HCT116 (cell line): ENCODE measurements at regions not wholly inside any gene's neighbourhood (a gene's known extent, or its start where the extent isn't known, plus 50 kb on each side); places are given as distances from the start of the nearest gene placed in this dataset.

Experiments used
- ATAC-seq: fragments of 200-7000 bp; cut with Tn5 transposase; 2 replicates; pipeline ENCODE4 v1.9.1; 2020; ENCODE audit warnings: mild to moderate bottlenecking, moderate library complexity
- BruUV-seq: library from RNA; stranded (reverse); fragments of 400-500 nt; replicated peaks from 2 replicates; lab custom pipeline; 2021; lab: Mats Ljungman, UMichigan
- CTCF ChIA-PET: fragments of 300-600 bp; sonication (Branson Sonifier 250); formaldehyde crosslinking; loops from one replicate; lab custom pipeline; 2021; ENCODE audit warnings: antibody characterized with exemption; lab: Charles Lee
- POLR2A ChIA-PET: fragments of 300-600, 350-600 bp; sonication (Branson Sonifier 250); formaldehyde crosslinking; loops from one replicate; lab custom pipeline; 2021; ENCODE audit warnings: antibody characterized with exemption; lab: Charles Lee
- RAD21 ChIA-PET, 2 experiments: fragments of 300-600 bp; sonication (Branson Sonifier 250); formaldehyde crosslinking; loops; one replicate each; lab custom pipeline; 2023; ENCODE audit warnings: low total read pairs in 2 of 2; ENCODE audit not compliant: uncharacterized antibody in 2 of 2, unreplicated experiment in 2 of 2, low non-redundant PET in 1 of 2; lab: Charles Lee
- DNase-seq: peaks from one replicate; pipeline ENCODE4 v3.0.0-alpha.2; 2010; ENCODE audit warnings: low read depth, low spot score
- H2AFZ ChIP-seq: fragments of 200-600 bp; shearing (Covaris generic), sonication (generic); 2 replicates; pipeline ENCODE4 v1.6.1; 2017; ENCODE audit warnings: low read depth, mixed run types, mixed read lengths, antibody characterized with exemption, low read length; ENCODE audit not compliant: poor library complexity, severe bottlenecking
- H3K27ac ChIP-seq: 2 replicates; pipeline ENCODE4 v1.5.1; 2012; ENCODE audit warnings: low read depth, low read length
- H3K27me3 ChIP-seq: fragments of 200-600 bp; sonication (generic); 2 replicates; pipeline ENCODE4 v1.6.1; 2016; ENCODE audit warnings: mixed run types, low read length, mixed read lengths; ENCODE audit not compliant: insufficient read depth
- H3K36me3 ChIP-seq, 2 experiments: fragments of 200-500 bp in 1 of 2; fragments of 200-600 bp in 1 of 2; sonication (Bioruptor generic) in 1 of 2; sonication (generic) in 1 of 2; 2 replicates each; pipeline versions ENCODE4 v1.5.1 to v1.6.1; 2014 to 2016; ENCODE audit warnings: low read length in 2 of 2, inconsistent platforms in 1 of 2, mixed read lengths in 1 of 2, mixed run types in 1 of 2; ENCODE audit not compliant: insufficient read depth in 2 of 2, control insufficient read depth in 1 of 2
- H3K4me1 ChIP-seq, 2 experiments: fragments of 200-600 bp in 1 of 2; sonication (generic) in 1 of 2; 2 replicates each; pipeline versions ENCODE4 v1.5.1 to v1.6.1; 2012 to 2017; ENCODE audit warnings: low read length in 2 of 2, inconsistent platforms in 1 of 2, mild to moderate bottlenecking in 1 of 2, mixed read lengths in 1 of 2, mixed run types in 1 of 2, moderate library complexity in 1 of 2; ENCODE audit not compliant: insufficient read depth in 2 of 2, control insufficient read depth in 1 of 2
- H3K4me2 ChIP-seq: fragments of 200-600 bp; sonication (generic); 2 replicates; pipeline ENCODE4 v1.6.1; 2017; ENCODE audit warnings: mixed run types, low read length, mixed read lengths
- H3K4me3 ChIP-seq, 2 experiments: fragments of 200-600 bp in 1 of 2; sonication (generic) in 1 of 2; replicated peaks in 1 of 2; 2 replicates each; pipeline ENCODE4 v1.5.1; 2011 to 2016; ENCODE audit warnings: low read length in 2 of 2, control low read depth in 1 of 2, low read depth in 1 of 2, mild to moderate bottlenecking in 1 of 2, mixed read lengths in 1 of 2, mixed run types in 1 of 2
- H3K79me2 ChIP-seq: fragments of 200-600 bp; sonication (generic); 2 replicates; pipeline ENCODE4 v1.6.1; 2017; ENCODE audit warnings: mild to moderate bottlenecking, mixed run types, low read length, moderate library complexity, mixed read lengths; ENCODE audit not compliant: insufficient read depth
- H3K9ac ChIP-seq: fragments of 200-600 bp; sonication (generic); 2 replicates; pipeline ENCODE4 v1.6.1; 2016; ENCODE audit warnings: low read length, mixed read lengths
- H3K9me2 ChIP-seq: fragments of 200-600 bp; sonication (generic), shearing (Covaris generic); 2 replicates; pipeline ENCODE4 v1.6.1; 2017; ENCODE audit warnings: mixed run types, mild to moderate bottlenecking, moderate library complexity; ENCODE audit not compliant: insufficient read depth
- H3K9me3 ChIP-seq, 2 experiments: fragments of 200-500 bp in 1 of 2; fragments of 200-600 bp in 1 of 2; sonication (Bioruptor generic) in 1 of 2; sonication (generic) in 1 of 2; 2 replicates each; pipeline ENCODE4 v1.6.1; 2014 to 2017; ENCODE audit warnings: low read length in 2 of 2, mixed read lengths in 2 of 2, inconsistent platforms in 1 of 2, low read depth in 1 of 2, mild to moderate bottlenecking in 1 of 2, mixed run types in 1 of 2, moderate library complexity in 1 of 2; ENCODE audit not compliant: control insufficient read depth in 1 of 2, insufficient read depth in 1 of 2
- H4K20me1 ChIP-seq: fragments of 200-600 bp; sonication (generic), shearing (Covaris generic); 2 replicates; pipeline ENCODE4 v1.6.1; 2017; ENCODE audit warnings: mixed run types, mild to moderate bottlenecking, moderate library complexity; ENCODE audit not compliant: insufficient read depth
- RAD21 ChIP-seq: IDR thresholded peaks from 2 replicates; pipeline ENCODE4 v1.6.1; 2012; ENCODE audit warnings: low read depth, mild to moderate bottlenecking
- YY1 ChIP-seq: IDR thresholded peaks from 2 replicates; pipeline ENCODE4 v1.6.1; 2011; ENCODE audit warnings: low read length, low read depth, moderate library complexity, mild to moderate bottlenecking; ENCODE audit not compliant: insufficient replicate concordance; ENCODE audit errors: extremely low read depth
- ZFX ChIP-seq: fragments of 450-650 bp; IDR thresholded peaks from 2 replicates; pipeline ENCODE4 v1.6.1; 2017
- intact Hi-C: fragments of 100-400 bp; cut with micrococcal nuclease; formaldehyde crosslinking; loops from 2 replicates; pipeline ENCODE4 v1.10.0; 2022
- TF ChIP-seq, protein P1 (sequence below), 3 experiments: fragments of 200-600 bp in 1 of 3; sonication (generic) in 1 of 3; IDR thresholded peaks in 2 of 3; conservative IDR thresholded peaks in 1 of 3; 2 replicates each; pipeline ENCODE4 v1.5.1; 2012 to 2017; ENCODE audit warnings: low read depth in 2 of 3, low read length in 2 of 3, antibody characterized with exemption in 1 of 3, borderline replicate concordance in 1 of 3, control low read depth in 1 of 3, mild to moderate bottlenecking in 1 of 3, mixed read lengths in 1 of 3, mixed run types in 1 of 3, moderate library complexity in 1 of 3; ENCODE audit not compliant: insufficient read depth in 1 of 3
- TF ChIP-seq, protein P2 (sequence below): IDR thresholded peaks from 2 replicates; pipeline ENCODE4 v1.6.1; 2012

- Histone ChIP-seq H2AFZ (no peak overlapping the region), H3K79me2 (no peaks in the 10 kb centered on the region), H3K9me3 (no peaks in the 10 kb centered on the region), H3K27ac (no peak overlapping the region), H3K4me2 (no peak overlapping the region), H3K9me2 (no peaks in the 10 kb centered on the region), H4K20me1 (no peaks in the 10 kb centered on the region), H3K4me1 (peaks cover 8 to 9% of the 10 kb centered on the region in 2 experiments), H3K27me3 (peaks cover 7% of the 10 kb centered on the region; the same call in 1 of the 2 replicates), H3K9ac (no peak overlapping the region), H3K36me3 (no peaks in the 10 kb centered on the region), H3K4me3 (no peak overlapping the region)
- TF ChIP-seq ZFX: no peak
- TF ChIP-seq, protein P1, sequence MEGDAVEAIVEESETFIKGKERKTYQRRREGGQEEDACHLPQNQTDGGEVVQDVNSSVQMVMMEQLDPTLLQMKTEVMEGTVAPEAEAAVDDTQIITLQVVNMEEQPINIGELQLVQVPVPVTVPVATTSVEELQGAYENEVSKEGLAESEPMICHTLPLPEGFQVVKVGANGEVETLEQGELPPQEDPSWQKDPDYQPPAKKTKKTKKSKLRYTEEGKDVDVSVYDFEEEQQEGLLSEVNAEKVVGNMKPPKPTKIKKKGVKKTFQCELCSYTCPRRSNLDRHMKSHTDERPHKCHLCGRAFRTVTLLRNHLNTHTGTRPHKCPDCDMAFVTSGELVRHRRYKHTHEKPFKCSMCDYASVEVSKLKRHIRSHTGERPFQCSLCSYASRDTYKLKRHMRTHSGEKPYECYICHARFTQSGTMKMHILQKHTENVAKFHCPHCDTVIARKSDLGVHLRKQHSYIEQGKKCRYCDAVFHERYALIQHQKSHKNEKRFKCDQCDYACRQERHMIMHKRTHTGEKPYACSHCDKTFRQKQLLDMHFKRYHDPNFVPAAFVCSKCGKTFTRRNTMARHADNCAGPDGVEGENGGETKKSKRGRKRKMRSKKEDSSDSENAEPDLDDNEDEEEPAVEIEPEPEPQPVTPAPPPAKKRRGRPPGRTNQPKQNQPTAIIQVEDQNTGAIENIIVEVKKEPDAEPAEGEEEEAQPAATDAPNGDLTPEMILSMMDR (IDR thresholded peaks at IDR 0.05 in 2 of 3, conservative IDR thresholded peaks at IDR 0.05 in 1 of 3; ENCODE audit: borderline replicate concordance in 1 of 3, insufficient read depth in 1 of 3, low read depth in 2 of 3, low read length in 2 of 3): peak; percentile 56 to 75 (median 59); a peak in 5 of 6 replicates
- peak; percentile 78 for TF ChIP-seq RAD21
- POLR2A ChIA-PET: no interaction called here
- DNase-seq: peak; percentile 58
- intact Hi-C loops: loop anchor here (1.0 to 10.0 kb wide), 4 partner anchors 287 to 649 kb away; no protein-coding TSS in a partner anchor
- RAD21 ChIA-PET: interaction anchor here in 1 of 2 experiments (1.0 kb wide), 1 partner anchor 328 kb away, joined by 4 read pairs; no protein-coding TSS in a partner anchor
- ATAC-seq: peak; percentile 89
- no TSS peak for BruUV-seq
- CTCF ChIA-PET: interaction anchor here (0.9 to 2.1 kb wide), 4 partner anchors 23 to 365 kb away, joined by 3 to 7 read pairs (median 5); no protein-coding TSS in a partner anchor
These were observed 142.3 kb upstream of the ANKH start for GRCh38 chr5:15013654-15014463.

DNA sequence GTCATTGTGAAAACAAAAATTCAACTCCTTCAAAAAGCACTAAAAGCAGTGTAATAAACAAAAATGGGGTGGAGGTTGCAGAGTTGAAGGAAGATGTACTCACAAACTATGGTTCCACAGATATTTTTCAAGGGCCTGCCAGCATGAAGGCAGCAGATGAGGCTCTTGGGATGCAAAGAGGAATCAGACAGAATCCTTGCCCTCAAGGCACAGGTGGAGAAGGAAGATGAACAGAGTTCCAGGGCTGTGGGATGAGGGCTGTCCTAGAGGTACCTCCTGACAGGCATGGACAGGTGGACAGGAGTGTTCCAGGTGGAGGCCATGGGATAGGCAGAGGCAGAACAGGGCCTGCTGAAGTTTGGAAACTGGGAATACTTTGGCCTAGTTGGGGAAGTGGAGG, 140.5 kb upstream of the ANKH start:
- intact Hi-C loops: loop anchor here (10.0 kb wide), 2 partner anchors 617 to 647 kb away; no protein-coding TSS in a partner anchor
- Histone ChIP-seq H3K27ac (no peak overlapping the region), H3K79me2 (no peaks in the 10 kb centered on the region), H3K4me1 (peaks cover 18 to 21% of the 10 kb centered on the region in 2 experiments), H3K4me3 (no peak overlapping the region), H3K9me3 (no peaks in the 10 kb centered on the region), H3K36me3 (no peaks in the 10 kb centered on the region), H2AFZ (no peak overlapping the region), H3K4me2 (no peak overlapping the region), H3K9ac (no peak overlapping the region), H3K27me3 (peaks cover 7% of the 10 kb centered on the region; the same call in 1 of the 2 replicates), H4K20me1 (no peaks in the 10 kb centered on the region), H3K9me2 (no peaks in the 10 kb centered on the region)
- ChIA-PET CTCF (no interaction called here), RAD21 (no interaction called here), POLR2A (no interaction called here)
- no peak for DNase-seq
- no peak for TF ChIP-seq YY1
- TF ChIP-seq, protein P2, sequence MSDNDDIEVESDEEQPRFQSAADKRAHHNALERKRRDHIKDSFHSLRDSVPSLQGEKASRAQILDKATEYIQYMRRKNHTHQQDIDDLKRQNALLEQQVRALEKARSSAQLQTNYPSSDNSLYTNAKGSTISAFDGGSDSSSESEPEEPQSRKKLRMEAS: no peak
- no peak for ATAC-seq
- no TSS peak for BruUV-seq
